HCT116 (cell line): ENCODE measurements at regions not wholly inside any gene's neighbourhood (a gene's known extent, or its start where the extent isn't known, plus 50 kb on each side); places are given as distances from the start of the nearest gene placed in this dataset.

ENCODE experiments used
- ATAC-seq: fragments of 200-7000 bp; cut with Tn5 transposase; 2 replicates; pipeline ENCODE4 v1.9.1; 2020; ENCODE audit warnings: mild to moderate bottlenecking, moderate library complexity
- BruUV-seq: library from RNA; stranded (reverse); fragments of 400-500 nt; replicated peaks from 2 replicates; lab custom pipeline; 2021; lab: Mats Ljungman, UMichigan
- CTCF ChIA-PET: fragments of 300-600 bp; sonication (Branson Sonifier 250); formaldehyde crosslinking; loops from one replicate; lab custom pipeline; 2021; ENCODE audit warnings: antibody characterized with exemption; lab: Charles Lee
- POLR2A ChIA-PET: fragments of 300-600, 350-600 bp; sonication (Branson Sonifier 250); formaldehyde crosslinking; loops from one replicate; lab custom pipeline; 2021; ENCODE audit warnings: antibody characterized with exemption; lab: Charles Lee
- RAD21 ChIA-PET, 2 experiments: fragments of 300-600 bp; sonication (Branson Sonifier 250); formaldehyde crosslinking; loops; one replicate each; lab custom pipeline; 2023; ENCODE audit warnings: low total read pairs in 2 of 2; ENCODE audit not compliant: uncharacterized antibody in 2 of 2, unreplicated experiment in 2 of 2, low non-redundant PET in 1 of 2; lab: Charles Lee
- DNase-seq: peaks from one replicate; pipeline ENCODE4 v3.0.0-alpha.2; 2010; ENCODE audit warnings: low read depth, low spot score
- H2AFZ ChIP-seq: fragments of 200-600 bp; shearing (Covaris generic), sonication (generic); 2 replicates; pipeline ENCODE4 v1.6.1; 2017; ENCODE audit warnings: low read depth, mixed run types, mixed read lengths, antibody characterized with exemption, low read length; ENCODE audit not compliant: poor library complexity, severe bottlenecking
- H3K27ac ChIP-seq: 2 replicates; pipeline ENCODE4 v1.5.1; 2012; ENCODE audit warnings: low read depth, low read length
- H3K27me3 ChIP-seq: fragments of 200-600 bp; sonication (generic); 2 replicates; pipeline ENCODE4 v1.6.1; 2016; ENCODE audit warnings: mixed run types, low read length, mixed read lengths; ENCODE audit not compliant: insufficient read depth
- H3K36me3 ChIP-seq, 2 experiments: fragments of 200-500 bp in 1 of 2; fragments of 200-600 bp in 1 of 2; sonication (Bioruptor generic) in 1 of 2; sonication (generic) in 1 of 2; 2 replicates each; pipeline versions ENCODE4 v1.5.1 to v1.6.1; 2014 to 2016; ENCODE audit warnings: low read length in 2 of 2, inconsistent platforms in 1 of 2, mixed read lengths in 1 of 2, mixed run types in 1 of 2; ENCODE audit not compliant: insufficient read depth in 2 of 2, control insufficient read depth in 1 of 2
- H3K4me1 ChIP-seq, 2 experiments: fragments of 200-600 bp in 1 of 2; sonication (generic) in 1 of 2; 2 replicates each; pipeline versions ENCODE4 v1.5.1 to v1.6.1; 2012 to 2017; ENCODE audit warnings: low read length in 2 of 2, inconsistent platforms in 1 of 2, mild to moderate bottlenecking in 1 of 2, mixed read lengths in 1 of 2, mixed run types in 1 of 2, moderate library complexity in 1 of 2; ENCODE audit not compliant: insufficient read depth in 2 of 2, control insufficient read depth in 1 of 2
- H3K4me2 ChIP-seq: fragments of 200-600 bp; sonication (generic); 2 replicates; pipeline ENCODE4 v1.6.1; 2017; ENCODE audit warnings: mixed run types, low read length, mixed read lengths
- H3K4me3 ChIP-seq, 2 experiments: fragments of 200-600 bp in 1 of 2; sonication (generic) in 1 of 2; replicated peaks in 1 of 2; 2 replicates each; pipeline ENCODE4 v1.5.1; 2011 to 2016; ENCODE audit warnings: low read length in 2 of 2, control low read depth in 1 of 2, low read depth in 1 of 2, mild to moderate bottlenecking in 1 of 2, mixed read lengths in 1 of 2, mixed run types in 1 of 2
- H3K79me2 ChIP-seq: fragments of 200-600 bp; sonication (generic); 2 replicates; pipeline ENCODE4 v1.6.1; 2017; ENCODE audit warnings: mild to moderate bottlenecking, mixed run types, low read length, moderate library complexity, mixed read lengths; ENCODE audit not compliant: insufficient read depth
- H3K9ac ChIP-seq: fragments of 200-600 bp; sonication (generic); 2 replicates; pipeline ENCODE4 v1.6.1; 2016; ENCODE audit warnings: low read length, mixed read lengths
- H3K9me2 ChIP-seq: fragments of 200-600 bp; sonication (generic), shearing (Covaris generic); 2 replicates; pipeline ENCODE4 v1.6.1; 2017; ENCODE audit warnings: mixed run types, mild to moderate bottlenecking, moderate library complexity; ENCODE audit not compliant: insufficient read depth
- H3K9me3 ChIP-seq, 2 experiments: fragments of 200-500 bp in 1 of 2; fragments of 200-600 bp in 1 of 2; sonication (Bioruptor generic) in 1 of 2; sonication (generic) in 1 of 2; 2 replicates each; pipeline ENCODE4 v1.6.1; 2014 to 2017; ENCODE audit warnings: low read length in 2 of 2, mixed read lengths in 2 of 2, inconsistent platforms in 1 of 2, low read depth in 1 of 2, mild to moderate bottlenecking in 1 of 2, mixed run types in 1 of 2, moderate library complexity in 1 of 2; ENCODE audit not compliant: control insufficient read depth in 1 of 2, insufficient read depth in 1 of 2
- H4K20me1 ChIP-seq: fragments of 200-600 bp; sonication (generic), shearing (Covaris generic); 2 replicates; pipeline ENCODE4 v1.6.1; 2017; ENCODE audit warnings: mixed run types, mild to moderate bottlenecking, moderate library complexity; ENCODE audit not compliant: insufficient read depth
- ATF3 ChIP-seq: IDR thresholded peaks from 2 replicates; pipeline ENCODE4 v1.6.1; 2012
- CBX3 ChIP-seq: IDR thresholded peaks from 2 replicates; pipeline ENCODE4 v1.6.1; 2012; ENCODE audit warnings: low read depth
- CEBPB ChIP-seq: IDR thresholded peaks from 2 replicates; pipeline ENCODE4 v1.6.1; 2012; ENCODE audit warnings: low read depth
- CTCF ChIP-seq, 3 experiments: fragments of 200-600 bp in 1 of 3; sonication (generic) in 1 of 3; IDR thresholded peaks in 2 of 3; conservative IDR thresholded peaks in 1 of 3; 2 replicates each; pipeline ENCODE4 v1.5.1; 2012 to 2017; ENCODE audit warnings: low read depth in 2 of 3, low read length in 2 of 3, antibody characterized with exemption in 1 of 3, borderline replicate concordance in 1 of 3, control low read depth in 1 of 3, mild to moderate bottlenecking in 1 of 3, mixed read lengths in 1 of 3, mixed run types in 1 of 3, moderate library complexity in 1 of 3; ENCODE audit not compliant: insufficient read depth in 1 of 3
- EGR1 ChIP-seq: IDR thresholded peaks from 2 replicates; pipeline ENCODE4 v1.6.1; 2012; ENCODE audit warnings: low read depth
- ELF1 ChIP-seq: IDR thresholded peaks from 2 replicates; pipeline ENCODE4 v1.6.1; 2012; ENCODE audit warnings: low read depth, borderline replicate concordance
- EZH2 ChIP-seq: fragments of 200-600 bp; sonication (generic); IDR thresholded peaks from 2 replicates; pipeline ENCODE4 v1.6.1; 2017; ENCODE audit warnings: antibody characterized with exemption, mixed run types
- EZH2phosphoT487 ChIP-seq: fragments of 200-600 bp; IDR thresholded peaks from 2 replicates; pipeline ENCODE4 v1.6.1; 2018; ENCODE audit warnings: antibody characterized with exemption, borderline replicate concordance
- JUND ChIP-seq: IDR thresholded peaks from 2 replicates; pipeline ENCODE4 v1.6.1; 2012
- POLR2AphosphoS5 ChIP-seq: IDR thresholded peaks from 2 replicates; pipeline ENCODE4 v1.6.1; 2011; ENCODE audit warnings: mild to moderate bottlenecking, low read depth, low read length, moderate library complexity
- RAD21 ChIP-seq: IDR thresholded peaks from 2 replicates; pipeline ENCODE4 v1.6.1; 2012; ENCODE audit warnings: low read depth, mild to moderate bottlenecking
- SP1 ChIP-seq: IDR thresholded peaks from 2 replicates; pipeline ENCODE4 v1.6.1; 2012; ENCODE audit warnings: low read depth
- TCF7L2 ChIP-seq: IDR thresholded peaks from 2 replicates; pipeline ENCODE4 v1.7.0; 2011; ENCODE audit warnings: borderline replicate concordance, inconsistent platforms; ENCODE audit not compliant: insufficient read depth, insufficient read length; ENCODE audit errors: extremely low read depth
- YY1 ChIP-seq: IDR thresholded peaks from 2 replicates; pipeline ENCODE4 v1.6.1; 2011; ENCODE audit warnings: low read length, low read depth, moderate library complexity, mild to moderate bottlenecking; ENCODE audit not compliant: insufficient replicate concordance; ENCODE audit errors: extremely low read depth
- ZFX ChIP-seq: fragments of 450-650 bp; IDR thresholded peaks from 2 replicates; pipeline ENCODE4 v1.6.1; 2017
- ZNF274 ChIP-seq: fragments of 200-500 bp; sonication (Bioruptor generic); IDR thresholded peaks from 2 replicates; pipeline ENCODE4 v1.6.1; 2014; ENCODE audit warnings: mild to moderate bottlenecking, low read depth, low read length, inconsistent platforms
- intact Hi-C: fragments of 100-400 bp; cut with micrococcal nuclease; formaldehyde crosslinking; loops from 2 replicates; pipeline ENCODE4 v1.10.0; 2022
- TF ChIP-seq, protein P1 (sequence below): IDR thresholded peaks from 2 replicates; pipeline ENCODE4 v1.6.1; 2012
- TF ChIP-seq, protein P2 (sequence below): IDR thresholded peaks from 2 replicates; pipeline ENCODE4 v1.6.1; 2011; ENCODE audit warnings: mild to moderate bottlenecking, low read length, moderate library complexity; ENCODE audit not compliant: insufficient replicate concordance; ENCODE audit errors: extremely low read depth

- no peaks in the 10 kb centered on the region for H3K9me2 ChIP-seq
- H4K20me1 ChIP-seq, result no peaks in the 10 kb centered on the region
- no peaks in the 10 kb centered on the region for H3K27me3 ChIP-seq
- H3K36me3 ChIP-seq, result no peaks in the 10 kb centered on the region
- H3K4me1 ChIP-seq, result no peaks in the 10 kb centered on the region
- TF ChIP-seq, protein P1, sequence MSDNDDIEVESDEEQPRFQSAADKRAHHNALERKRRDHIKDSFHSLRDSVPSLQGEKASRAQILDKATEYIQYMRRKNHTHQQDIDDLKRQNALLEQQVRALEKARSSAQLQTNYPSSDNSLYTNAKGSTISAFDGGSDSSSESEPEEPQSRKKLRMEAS, result no peak
- no peak for TF ChIP-seq ELF1
- no peak for TF ChIP-seq POLR2AphosphoS5
- TF ChIP-seq CBX3, result no peak
- TF ChIP-seq, protein P2, sequence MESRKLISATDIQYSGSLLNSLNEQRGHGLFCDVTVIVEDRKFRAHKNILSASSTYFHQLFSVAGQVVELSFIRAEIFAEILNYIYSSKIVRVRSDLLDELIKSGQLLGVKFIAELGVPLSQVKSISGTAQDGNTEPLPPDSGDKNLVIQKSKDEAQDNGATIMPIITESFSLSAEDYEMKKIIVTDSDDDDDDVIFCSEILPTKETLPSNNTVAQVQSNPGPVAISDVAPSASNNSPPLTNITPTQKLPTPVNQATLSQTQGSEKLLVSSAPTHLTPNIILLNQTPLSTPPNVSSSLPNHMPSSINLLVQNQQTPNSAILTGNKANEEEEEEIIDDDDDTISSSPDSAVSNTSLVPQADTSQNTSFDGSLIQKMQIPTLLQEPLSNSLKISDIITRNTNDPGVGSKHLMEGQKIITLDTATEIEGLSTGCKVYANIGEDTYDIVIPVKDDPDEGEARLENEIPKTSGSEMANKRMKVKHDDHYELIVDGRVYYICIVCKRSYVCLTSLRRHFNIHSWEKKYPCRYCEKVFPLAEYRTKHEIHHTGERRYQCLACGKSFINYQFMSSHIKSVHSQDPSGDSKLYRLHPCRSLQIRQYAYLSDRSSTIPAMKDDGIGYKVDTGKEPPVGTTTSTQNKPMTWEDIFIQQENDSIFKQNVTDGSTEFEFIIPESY, result no peak
- TF ChIP-seq ATF3, result no peak
- no peak for TF ChIP-seq RAD21
- TF ChIP-seq YY1, result no peak
- no peak for TF ChIP-seq EZH2phosphoT487
- no peak for TF ChIP-seq EGR1
- TF ChIP-seq ZFX, result no peak
- no peak for TF ChIP-seq SP1
- no peak for TF ChIP-seq CEBPB
- TF ChIP-seq ZNF274, result no peak
- no peak for TF ChIP-seq CTCF (IDR thresholded peaks at IDR 0.05 in 2 of 3, conservative IDR thresholded peaks at IDR 0.05 in 1 of 3; ENCODE audit: borderline replicate concordance in 1 of 3, insufficient read depth in 1 of 3, low read depth in 2 of 3, low read length in 2 of 3)
- TF ChIP-seq JUND, result no peak
- TF ChIP-seq EZH2, result no peak
- no peak for TF ChIP-seq TCF7L2
- no peak overlapping the region for H2AFZ ChIP-seq
- no peaks in the 10 kb centered on the region for H3K79me2 ChIP-seq
- RAD21 ChIA-PET, result no interaction called here
- H3K9ac ChIP-seq, result no peak overlapping the region
- no peak overlapping the region for H3K4me3 ChIP-seq
- POLR2A ChIA-PET, result no interaction called here
- intact Hi-C loops, result no loop called here
- H3K9me3 ChIP-seq, result no peaks in the 10 kb centered on the region
- ATAC-seq, result no peak
- no peak overlapping the region for H3K27ac ChIP-seq
- H3K4me2 ChIP-seq, result no peak overlapping the region
- CTCF ChIA-PET, result no interaction called here
- BruUV-seq, result no TSS peak
- no peak for DNase-seq
These were observed 120.9 kb upstream of the KCTD7 start for GRCh38 chr7:66507764-66508296.
